RWPE1 (cell line): ENCODE measurements at regions not wholly inside any gene's neighbourhood (a gene's known extent, or its start where the extent isn't known, plus 50 kb on each side); places are given as distances from the start of the nearest gene placed in this dataset.

Experiments used
- CTCF ChIA-PET: fragments of 350-600 bp; sonication (Branson Sonifier 250); formaldehyde crosslinking; extraction: SDS; loops from one replicate; lab custom pipeline; 2021; lab: Yijun Ruan, JAX
- POLR2A ChIA-PET: fragments of 400-600 bp; formaldehyde crosslinking; extraction: SDS; loops from one replicate; lab custom pipeline; 2020; ENCODE audit warnings: antibody characterized with exemption; ENCODE audit not compliant: low non-redundant PET; lab: Yijun Ruan, JAX
- DNase-seq: peaks from one replicate; pipeline ENCODE4 v3.0.0; 2012; ENCODE audit warnings: low spot score
- H3K27ac ChIP-seq: fragments of 450-650 bp; 2 replicates; pipeline ENCODE4 v1.5.1; 2017
- TF ChIP-seq, protein P1 (sequence below): fragments of 450-650 bp; conservative IDR thresholded peaks from 2 replicates; pipeline ENCODE4 v1.5.1; 2017; ENCODE audit warnings: low read depth, mild to moderate bottlenecking

- DNase-seq: no peak
- ChIA-PET CTCF (no interaction called here), POLR2A (no interaction called here)
- H3K27ac ChIP-seq: no peak overlapping the region
- TF ChIP-seq, protein P1, sequence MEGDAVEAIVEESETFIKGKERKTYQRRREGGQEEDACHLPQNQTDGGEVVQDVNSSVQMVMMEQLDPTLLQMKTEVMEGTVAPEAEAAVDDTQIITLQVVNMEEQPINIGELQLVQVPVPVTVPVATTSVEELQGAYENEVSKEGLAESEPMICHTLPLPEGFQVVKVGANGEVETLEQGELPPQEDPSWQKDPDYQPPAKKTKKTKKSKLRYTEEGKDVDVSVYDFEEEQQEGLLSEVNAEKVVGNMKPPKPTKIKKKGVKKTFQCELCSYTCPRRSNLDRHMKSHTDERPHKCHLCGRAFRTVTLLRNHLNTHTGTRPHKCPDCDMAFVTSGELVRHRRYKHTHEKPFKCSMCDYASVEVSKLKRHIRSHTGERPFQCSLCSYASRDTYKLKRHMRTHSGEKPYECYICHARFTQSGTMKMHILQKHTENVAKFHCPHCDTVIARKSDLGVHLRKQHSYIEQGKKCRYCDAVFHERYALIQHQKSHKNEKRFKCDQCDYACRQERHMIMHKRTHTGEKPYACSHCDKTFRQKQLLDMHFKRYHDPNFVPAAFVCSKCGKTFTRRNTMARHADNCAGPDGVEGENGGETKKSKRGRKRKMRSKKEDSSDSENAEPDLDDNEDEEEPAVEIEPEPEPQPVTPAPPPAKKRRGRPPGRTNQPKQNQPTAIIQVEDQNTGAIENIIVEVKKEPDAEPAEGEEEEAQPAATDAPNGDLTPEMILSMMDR: no peak
Observed at GRCh38 chr4:148563684-148564083, 121.5 kb upstream of the NR3C2 start.

DNA sequence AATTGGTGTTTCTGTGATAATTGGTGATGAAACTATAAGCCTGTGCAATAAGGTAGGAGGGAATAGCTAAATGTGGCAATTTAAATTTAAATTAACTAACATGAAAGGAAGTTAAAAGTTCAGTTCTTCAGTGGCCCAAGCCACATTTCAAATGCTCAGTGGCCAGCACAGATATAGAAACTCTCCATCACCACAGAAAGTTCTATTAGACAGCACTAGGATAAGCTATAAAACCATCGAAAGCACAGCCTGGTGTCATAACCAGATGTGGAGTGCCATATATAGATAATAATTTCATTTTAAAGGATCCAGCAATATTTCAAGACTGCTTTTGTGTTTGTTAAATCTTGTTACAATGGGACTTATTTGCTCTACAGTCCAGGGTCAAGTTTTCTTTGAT, 119.3 kb upstream of the NR3C2 start:
- no peak for DNase-seq
- no peak overlapping the region for H3K27ac ChIP-seq
- CTCF ChIA-PET: no interaction called here
- TF ChIP-seq, protein P1: no peak
- POLR2A ChIA-PET: no interaction called here

- no peak for DNase-seq
- ChIA-PET POLR2A (no interaction called here), CTCF (interaction anchor here (0.8 kb wide), 1 partner anchor 149 kb away, joined by 3 read pairs; no protein-coding TSS in a partner anchor)
- TF ChIP-seq, protein P1: no peak
- no peak overlapping the region for H3K27ac ChIP-seq
Observed at GRCh38 chr4:148557793-148558192, 115.6 kb upstream of the NR3C2 start.

- CTCF ChIA-PET: no interaction called here
- TF ChIP-seq, protein P1: no peak
- H3K27ac ChIP-seq: no peak overlapping the region
- no peak for DNase-seq
- POLR2A ChIA-PET: no interaction called here
Observed at GRCh38 chr4:148550788-148551187, 108.6 kb upstream of the NR3C2 start.

GRCh38 chr4:148542922-148543623, 100.9 kb upstream of the NR3C2 start:
- POLR2A ChIA-PET: no interaction called here
- DNase-seq: peak; percentile 7
- TF ChIP-seq, protein P1: no peak
- CTCF ChIA-PET: no interaction called here
- no peak overlapping the region for H3K27ac ChIP-seq

DNA sequence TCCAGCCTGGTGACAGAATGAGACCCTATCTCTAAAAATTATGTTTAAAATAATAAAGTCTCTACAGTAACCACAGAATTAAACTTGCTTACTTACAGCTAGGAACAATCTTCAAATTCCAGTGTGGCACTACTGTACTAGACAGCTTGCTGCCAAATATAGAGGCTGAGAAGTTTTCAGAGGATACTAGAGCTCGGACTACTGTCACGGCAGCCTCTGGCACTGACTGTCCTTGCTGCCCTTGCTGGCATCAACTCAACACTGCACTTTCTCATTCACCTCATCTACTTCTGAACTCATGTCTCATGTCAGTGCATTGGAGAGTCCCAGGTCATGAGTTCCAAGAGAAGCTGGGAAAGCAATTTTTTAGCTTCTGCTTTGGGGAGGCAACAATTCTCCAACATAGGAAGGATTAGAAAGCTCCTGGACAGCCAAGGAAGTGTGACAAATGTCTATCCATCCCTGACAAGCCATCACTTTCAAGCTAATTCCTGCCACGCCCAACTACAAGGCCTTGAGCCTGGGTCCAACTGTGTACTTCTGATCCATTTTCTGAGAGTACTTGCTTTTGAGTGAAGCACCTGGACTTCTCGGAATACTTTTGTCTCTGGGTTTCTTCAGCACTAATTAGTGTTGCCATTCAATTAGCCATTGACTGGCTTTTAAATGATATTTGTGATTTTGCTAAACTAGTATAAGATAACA, 98.6 kb upstream of the NR3C2 start:
- TF ChIP-seq, protein P1: no peak
- DNase-seq: no peak
- ChIA-PET POLR2A (no interaction called here), CTCF (no interaction called here)
- H3K27ac ChIP-seq: no peak overlapping the region
